ENCODE measurements at regions not wholly inside any gene's neighbourhood (a gene's known extent, or its start where the extent isn't known, plus 50 kb on each side); places are given as distances from the start of the nearest gene placed in this dataset.

- TF ChIP-seq, protein P1, sequence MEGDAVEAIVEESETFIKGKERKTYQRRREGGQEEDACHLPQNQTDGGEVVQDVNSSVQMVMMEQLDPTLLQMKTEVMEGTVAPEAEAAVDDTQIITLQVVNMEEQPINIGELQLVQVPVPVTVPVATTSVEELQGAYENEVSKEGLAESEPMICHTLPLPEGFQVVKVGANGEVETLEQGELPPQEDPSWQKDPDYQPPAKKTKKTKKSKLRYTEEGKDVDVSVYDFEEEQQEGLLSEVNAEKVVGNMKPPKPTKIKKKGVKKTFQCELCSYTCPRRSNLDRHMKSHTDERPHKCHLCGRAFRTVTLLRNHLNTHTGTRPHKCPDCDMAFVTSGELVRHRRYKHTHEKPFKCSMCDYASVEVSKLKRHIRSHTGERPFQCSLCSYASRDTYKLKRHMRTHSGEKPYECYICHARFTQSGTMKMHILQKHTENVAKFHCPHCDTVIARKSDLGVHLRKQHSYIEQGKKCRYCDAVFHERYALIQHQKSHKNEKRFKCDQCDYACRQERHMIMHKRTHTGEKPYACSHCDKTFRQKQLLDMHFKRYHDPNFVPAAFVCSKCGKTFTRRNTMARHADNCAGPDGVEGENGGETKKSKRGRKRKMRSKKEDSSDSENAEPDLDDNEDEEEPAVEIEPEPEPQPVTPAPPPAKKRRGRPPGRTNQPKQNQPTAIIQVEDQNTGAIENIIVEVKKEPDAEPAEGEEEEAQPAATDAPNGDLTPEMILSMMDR (IDR thresholded peaks at IDR 0.05; ENCODE audit: unreplicated experiment) = no peak
- H3K4me1 Mint-ChIP-seq (ENCODE audit: low read depth, unreplicated experiment) = no peaks in the 10 kb centered on the region
- intact Hi-C loops (cut with micrococcal nuclease; ENCODE audit: unreplicated experiment) = no loop called here
- CTCF ChIA-PET = interaction anchor here (1.3 kb wide), 1 partner anchor 19 kb away, joined by 4 read pairs; no protein-coding TSS in a partner anchor
- no TSS peak for BruUV-seq (replicated peaks)
- H3K36me3 Mint-ChIP-seq (ENCODE audit: insufficient read depth, unreplicated experiment) = no peaks in the 10 kb centered on the region
- no peak overlapping the region for H3K4me3 Mint-ChIP-seq (ENCODE audit: low read depth, unreplicated experiment)
- H3K27me3 Mint-ChIP-seq (ENCODE audit: unreplicated experiment) = no peaks in the 10 kb centered on the region
- H3K9me3 Mint-ChIP-seq (ENCODE audit: low read depth, unreplicated experiment) = peaks cover 2% of the 10 kb centered on the region
- no peak for DNase-seq
- no peak overlapping the region for H3K27ac Mint-ChIP-seq (ENCODE audit: unreplicated experiment)
Measured at GRCh38 chr2:111686994-111687393, 197.0 kb downstream of the ANAPC1 start.

DNA sequence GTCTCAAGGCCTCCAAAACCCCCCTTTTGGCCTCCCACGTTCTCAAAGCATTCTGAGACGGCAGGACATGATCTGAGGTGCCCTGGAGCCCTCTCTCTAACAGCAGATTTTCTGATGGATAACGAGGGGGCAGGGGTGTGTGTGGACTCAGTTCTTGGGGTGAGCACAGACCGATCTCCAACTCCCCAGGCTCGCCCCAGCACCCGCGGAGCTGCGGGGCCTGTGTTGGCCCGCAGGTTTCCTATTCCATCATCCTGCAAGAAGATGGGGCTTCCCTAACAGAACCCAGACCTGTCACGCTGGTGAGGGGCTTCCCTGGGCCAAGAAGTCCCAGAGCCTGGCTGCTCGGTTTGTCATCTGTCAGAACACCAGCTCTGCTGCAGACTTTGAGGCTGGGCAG, 196.1 kb downstream of the ANAPC1 start:
- H3K4me1 Mint-ChIP-seq (ENCODE audit: low read depth, unreplicated experiment) = no peaks in the 10 kb centered on the region
- CTCF ChIA-PET = interaction anchor here (1.3 kb wide), 1 partner anchor 18 kb away, joined by 4 read pairs; no protein-coding TSS in a partner anchor
- H3K27ac Mint-ChIP-seq (ENCODE audit: unreplicated experiment) = no peak overlapping the region
- no peak overlapping the region for H3K4me3 Mint-ChIP-seq (ENCODE audit: low read depth, unreplicated experiment)
- H3K9me3 Mint-ChIP-seq (ENCODE audit: low read depth, unreplicated experiment) = peaks cover 2% of the 10 kb centered on the region
- no peak for DNase-seq
- TF ChIP-seq, protein P1 (IDR thresholded peaks at IDR 0.05; ENCODE audit: unreplicated experiment) = no peak
- no TSS peak for BruUV-seq (replicated peaks)
- H3K36me3 Mint-ChIP-seq (ENCODE audit: insufficient read depth, unreplicated experiment) = no peaks in the 10 kb centered on the region
- H3K27me3 Mint-ChIP-seq (ENCODE audit: unreplicated experiment) = no peaks in the 10 kb centered on the region
- intact Hi-C loops (cut with micrococcal nuclease; ENCODE audit: unreplicated experiment) = no loop called here

DNA sequence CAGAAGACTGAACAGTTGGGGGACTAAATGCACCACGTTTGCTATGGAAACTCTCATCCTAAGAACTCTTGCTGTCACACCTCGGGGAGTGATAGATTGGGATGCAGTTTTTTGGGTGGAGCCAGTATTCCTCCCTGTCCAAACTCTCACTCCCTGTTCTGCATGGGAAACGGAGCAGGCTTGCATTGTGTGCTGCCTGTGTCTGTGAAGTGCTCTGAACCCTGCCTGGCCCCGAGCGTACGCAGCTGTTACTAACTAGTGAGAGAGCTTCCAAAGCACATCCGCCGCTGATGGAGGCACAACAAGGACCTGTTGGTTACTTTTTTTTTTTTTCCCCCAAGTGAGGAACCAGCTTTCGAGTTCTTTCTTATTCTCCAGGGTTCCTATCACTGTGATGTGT, 195.5 kb downstream of the ANAPC1 start:
- intact Hi-C loops (cut with micrococcal nuclease; ENCODE audit: unreplicated experiment) = no loop called here
- CTCF ChIA-PET = no interaction called here
- TF ChIP-seq, protein P1 (IDR thresholded peaks at IDR 0.05; ENCODE audit: unreplicated experiment) = no peak
- H3K4me3 Mint-ChIP-seq (ENCODE audit: low read depth, unreplicated experiment) = no peak overlapping the region
- no peaks in the 10 kb centered on the region for H3K4me1 Mint-ChIP-seq (ENCODE audit: low read depth, unreplicated experiment)
- H3K36me3 Mint-ChIP-seq (ENCODE audit: insufficient read depth, unreplicated experiment) = no peaks in the 10 kb centered on the region
- H3K9me3 Mint-ChIP-seq (ENCODE audit: low read depth, unreplicated experiment) = peaks cover 2% of the 10 kb centered on the region
- no peak overlapping the region for H3K27ac Mint-ChIP-seq (ENCODE audit: unreplicated experiment)
- BruUV-seq (replicated peaks) = no TSS peak
- H3K27me3 Mint-ChIP-seq (ENCODE audit: unreplicated experiment) = no peaks in the 10 kb centered on the region
- no peak for DNase-seq

GRCh38 chr2:111689174-111689573, 194.8 kb downstream of the ANAPC1 start:
- no peak for DNase-seq
- no TSS peak for BruUV-seq (replicated peaks)
- Mint-ChIP-seq H3K4me3 (ENCODE audit: low read depth, unreplicated experiment) (no peak overlapping the region), H3K4me1 (ENCODE audit: low read depth, unreplicated experiment) (no peaks in the 10 kb centered on the region), H3K27me3 (ENCODE audit: unreplicated experiment) (no peaks in the 10 kb centered on the region), H3K27ac (ENCODE audit: unreplicated experiment) (no peak overlapping the region), H3K9me3 (ENCODE audit: low read depth, unreplicated experiment) (peaks cover 5% of the 10 kb centered on the region), H3K36me3 (ENCODE audit: insufficient read depth, unreplicated experiment) (no peaks in the 10 kb centered on the region)
- CTCF ChIA-PET = no interaction called here
- intact Hi-C loops (cut with micrococcal nuclease; ENCODE audit: unreplicated experiment) = no loop called here
- TF ChIP-seq, protein P1 (IDR thresholded peaks at IDR 0.05; ENCODE audit: unreplicated experiment) = no peak
